Keratinocyte (primary cell): ENCODE measurements at regions not wholly inside any gene's neighbourhood (a gene's known extent, or its start where the extent isn't known, plus 50 kb on each side); places are given as distances from the start of the nearest gene placed in this dataset.

Experiments
- DNase-seq: peaks from one replicate; pipeline ENCODE4 v3.0.0-alpha.2; 2011; ENCODE audit warnings: low read depth, missing footprints, low spot score
- FAIRE-seq: peaks from 2 replicates; lab custom pipeline; 2011; peaks lifted over from hg19 to GRCh38; lab: Jason Lieb, UNC
- H2AFZ ChIP-seq: 2 replicates; pipeline ENCODE4 v1.6.0; 2012; ENCODE audit warnings: low read length, control low read depth, inconsistent platforms; ENCODE audit not compliant: control insufficient read depth
- H3K27ac ChIP-seq: 2 replicates; pipeline ENCODE4 v1.5.1; 2011; ENCODE audit warnings: low read length; ENCODE audit not compliant: control insufficient read depth, insufficient read depth
- H3K27me3 ChIP-seq: 3 replicates; pipeline ENCODE4 v1.6.0; 2011; ENCODE audit warnings: low read length; ENCODE audit not compliant: control insufficient read depth, insufficient read depth; ENCODE audit errors: extremely low read depth
- H3K36me3 ChIP-seq, 2 experiments: 2 replicates in 1 of 2; 3 replicates in 1 of 2; pipeline ENCODE4 v1.5.1; 2011; ENCODE audit warnings: low read length in 2 of 2, mild to moderate bottlenecking in 1 of 2; ENCODE audit not compliant: control insufficient read depth in 2 of 2, insufficient read depth in 2 of 2; ENCODE audit errors: extremely low read depth in 1 of 2
- H3K4me1 ChIP-seq: 3 replicates; pipeline ENCODE4 v1.5.1; 2011; ENCODE audit warnings: low read length; ENCODE audit not compliant: control insufficient read depth, insufficient read depth; ENCODE audit errors: extremely low read depth
- H3K4me2 ChIP-seq: 3 replicates; pipeline ENCODE4 v1.6.0; 2011; ENCODE audit warnings: low read depth, low read length; ENCODE audit not compliant: control insufficient read depth, insufficient read depth; ENCODE audit errors: extremely low read depth
- H3K4me3 ChIP-seq, 3 experiments: fragments of 200-600 bp in 1 of 3; sonication (generic) in 1 of 3; 2 replicates in 2 of 3; 3 replicates in 1 of 3; pipeline ENCODE4 v1.5.1; 2011 to 2016; ENCODE audit warnings: low read length in 3 of 3, mild to moderate bottlenecking in 3 of 3, control low read depth in 2 of 3, inconsistent platforms in 1 of 3, low read depth in 1 of 3, mixed read lengths in 1 of 3, mixed run types in 1 of 3, moderate library complexity in 1 of 3; ENCODE audit not compliant: control insufficient read depth in 2 of 3, insufficient read depth in 2 of 3; ENCODE audit errors: extremely low read depth in 1 of 3
- H3K79me2 ChIP-seq: 2 replicates; pipeline ENCODE4 v1.6.0; 2012; ENCODE audit warnings: low read length; ENCODE audit not compliant: control insufficient read depth, insufficient read depth
- H3K9ac ChIP-seq: 3 replicates; pipeline ENCODE4 v1.6.0; 2011; ENCODE audit warnings: low read length; ENCODE audit not compliant: control insufficient read depth, insufficient read depth; ENCODE audit errors: extremely low read depth
- H3K9me1 ChIP-seq: 3 replicates; pipeline ENCODE4 v1.6.0; 2011; ENCODE audit warnings: low read length; ENCODE audit not compliant: control insufficient read depth, insufficient read depth; ENCODE audit errors: extremely low read depth
- H3K9me3 ChIP-seq: 2 replicates; pipeline ENCODE4 v1.5.1; 2012; ENCODE audit warnings: low read depth, low read length; ENCODE audit not compliant: control insufficient read depth
- H4K20me1 ChIP-seq: 3 replicates; pipeline ENCODE4 v1.6.0; 2011; ENCODE audit warnings: low read length; ENCODE audit not compliant: control insufficient read depth, insufficient read depth; ENCODE audit errors: extremely low read depth
- EZH2 ChIP-seq: IDR thresholded peaks from one replicate; pipeline ENCODE4 v1.6.1; 2012; ENCODE audit warnings: inconsistent platforms, mild to moderate bottlenecking, low read length, moderate library complexity
- dilution Hi-C: fragments of 300-500 bp; cut with MboI; formaldehyde crosslinking; loops from one replicate; pipeline ENCODE4 v1.7.0; 2020; ENCODE audit warnings: low sequenced_read_pairs; ENCODE audit not compliant: extremely low pct_ligation_motif_present
- TF ChIP-seq, protein P1 (sequence below), 3 experiments: IDR thresholded peaks in 1 of 3; conservative IDR thresholded peaks in 1 of 3; optimal IDR thresholded peaks in 1 of 3; 2 replicates in 2 of 3; 3 replicates in 1 of 3; pipeline versions ENCODE3 to v1.5.1; 2011; ENCODE audit warnings: low read length in 3 of 3, mild to moderate bottlenecking in 3 of 3, moderate library complexity in 2 of 3, control low read depth in 1 of 3, inconsistent platforms in 1 of 3; ENCODE audit not compliant: insufficient read depth in 2 of 3; ENCODE audit errors: extremely low read depth in 1 of 3

GRCh38 chr11:109247071-109247470, 174.9 kb upstream of the C11orf87 start:
- Histone ChIP-seq H3K4me2 (no peak overlapping the region), H3K36me3 (no peaks in the 10 kb centered on the region), H3K27me3 (no peaks in the 10 kb centered on the region), H3K9me1 (no peaks in the 10 kb centered on the region), H3K4me3 (no peak overlapping the region), H3K4me1 (peaks cover 10% of the 10 kb centered on the region), H2AFZ (no peak overlapping the region), H4K20me1 (no peaks in the 10 kb centered on the region), H3K27ac (no peak overlapping the region), H3K9me3 (no peaks in the 10 kb centered on the region), H3K79me2 (no peaks in the 10 kb centered on the region), H3K9ac (no peak overlapping the region)
- DNase-seq (no peak), FAIRE-seq (peak; percentile 75)
- no peak for TF ChIP-seq EZH2
- TF ChIP-seq, protein P1, sequence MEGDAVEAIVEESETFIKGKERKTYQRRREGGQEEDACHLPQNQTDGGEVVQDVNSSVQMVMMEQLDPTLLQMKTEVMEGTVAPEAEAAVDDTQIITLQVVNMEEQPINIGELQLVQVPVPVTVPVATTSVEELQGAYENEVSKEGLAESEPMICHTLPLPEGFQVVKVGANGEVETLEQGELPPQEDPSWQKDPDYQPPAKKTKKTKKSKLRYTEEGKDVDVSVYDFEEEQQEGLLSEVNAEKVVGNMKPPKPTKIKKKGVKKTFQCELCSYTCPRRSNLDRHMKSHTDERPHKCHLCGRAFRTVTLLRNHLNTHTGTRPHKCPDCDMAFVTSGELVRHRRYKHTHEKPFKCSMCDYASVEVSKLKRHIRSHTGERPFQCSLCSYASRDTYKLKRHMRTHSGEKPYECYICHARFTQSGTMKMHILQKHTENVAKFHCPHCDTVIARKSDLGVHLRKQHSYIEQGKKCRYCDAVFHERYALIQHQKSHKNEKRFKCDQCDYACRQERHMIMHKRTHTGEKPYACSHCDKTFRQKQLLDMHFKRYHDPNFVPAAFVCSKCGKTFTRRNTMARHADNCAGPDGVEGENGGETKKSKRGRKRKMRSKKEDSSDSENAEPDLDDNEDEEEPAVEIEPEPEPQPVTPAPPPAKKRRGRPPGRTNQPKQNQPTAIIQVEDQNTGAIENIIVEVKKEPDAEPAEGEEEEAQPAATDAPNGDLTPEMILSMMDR (optimal IDR thresholded peaks at IDR 0.05 in 1 of 3, IDR thresholded peaks at IDR 0.05 in 1 of 3, conservative IDR thresholded peaks at IDR 0.05 in 1 of 3; ENCODE audit: extremely low read depth in 1 of 3, insufficient read depth in 2 of 3, low read length in 3 of 3): no peak
- dilution Hi-C loops: no loop called here

DNA sequence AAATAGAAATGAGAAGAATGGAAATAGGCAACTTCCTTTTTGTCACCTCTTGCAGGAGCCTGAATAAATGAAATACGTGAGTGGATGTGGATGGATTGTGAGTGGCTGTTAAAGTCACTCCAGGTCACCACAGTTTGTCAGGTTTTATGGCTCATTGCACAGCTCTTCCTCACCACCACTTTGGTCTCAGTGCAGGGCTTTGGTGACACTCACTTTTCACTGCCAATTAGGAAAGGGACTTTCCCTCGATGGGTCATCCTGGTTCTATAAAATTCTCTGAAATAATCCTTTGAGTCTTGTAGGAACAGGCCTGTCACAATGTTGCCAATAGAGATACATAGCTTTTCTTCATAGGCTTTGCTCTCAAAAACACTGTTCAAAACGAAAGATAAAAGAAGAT, 172.4 kb upstream of the C11orf87 start:
- no peak for TF ChIP-seq EZH2
- TF ChIP-seq, protein P1 (optimal IDR thresholded peaks at IDR 0.05 in 1 of 3, IDR thresholded peaks at IDR 0.05 in 1 of 3, conservative IDR thresholded peaks at IDR 0.05 in 1 of 3; ENCODE audit: extremely low read depth in 1 of 3, insufficient read depth in 2 of 3, low read length in 3 of 3): no peak
- Histone ChIP-seq H3K36me3 (no peaks in the 10 kb centered on the region), H4K20me1 (no peaks in the 10 kb centered on the region), H3K9me3 (no peaks in the 10 kb centered on the region), H3K4me3 (no peak overlapping the region), H3K4me2 (no peak overlapping the region), H3K9ac (no peak overlapping the region), H2AFZ (no peak overlapping the region), H3K79me2 (no peaks in the 10 kb centered on the region), H3K4me1 (peaks cover 4% of the 10 kb centered on the region), H3K9me1 (no peaks in the 10 kb centered on the region), H3K27ac (no peak overlapping the region), H3K27me3 (no peaks in the 10 kb centered on the region)
- DNase-seq (no peak), FAIRE-seq (no peak)
- dilution Hi-C loops: no loop called here
